Psoas muscle (tissue), 7 donors: ENCODE measurements at regions not wholly inside any gene's neighbourhood (a gene's known extent, or its start where the extent isn't known, plus 50 kb on each side); places are given as distances from the start of the nearest gene placed in this dataset.

Experiments
- ATAC-seq, 4 donors: fragments of 200-7000 bp; cut with Tn5 transposase; one replicate each; pipeline ENCODE4 v1.9.1; 2020; ENCODE audit warnings: moderate library complexity in 3 of 4, mild to moderate bottlenecking in 2 of 4
- DNase-seq, 2 donors: peaks; one replicate each; pipeline ENCODE4 v3.0.0-alpha.2; 2020
- H3K27ac ChIP-seq: fragments of 200-600 bp; one replicate; pipeline ENCODE4 v1.8.0; 2022
- H3K27me3 ChIP-seq, 3 donors: fragments of 200-600 bp in 1 of 3; one replicate each; pipeline versions ENCODE4 v1.6.1 to v1.8.0; 2013 to 2022; ENCODE audit warnings: low read length in 2 of 3, mild to moderate bottlenecking in 2 of 3, moderate library complexity in 1 of 3; ENCODE audit not compliant: insufficient read depth in 3 of 3
- H3K36me3 ChIP-seq, 2 donors: fragments of 200-600 bp in 1 of 2; one replicate each; pipeline versions ENCODE4 v1.6.1 to v1.8.0; 2013 to 2022; ENCODE audit warnings: low read depth in 1 of 2, mild to moderate bottlenecking in 1 of 2, moderate library complexity in 1 of 2; ENCODE audit not compliant: insufficient read depth in 1 of 2
- H3K4me1 ChIP-seq: fragments of 200-600 bp; one replicate; pipeline ENCODE4 v1.8.0; 2022
- H3K4me3 ChIP-seq: fragments of 200-600 bp; one replicate; pipeline ENCODE4 v1.8.0; 2022; ENCODE audit warnings: mild to moderate bottlenecking
- H3K9me3 ChIP-seq: fragments of 200-600 bp; one replicate; pipeline ENCODE4 v1.8.0; 2022
- CTCF ChIP-seq: fragments of 200-600 bp; IDR thresholded peaks from one replicate; pipeline ENCODE4 v1.8.0; 2022; ENCODE audit warnings: antibody characterized with exemption
- WGBS, 3 donors: extraction: QIAGEN DNeasy Blood & Tissue Kit; methylation state at CpG; one replicate each; pipeline versions ENCODE4 v1.1.6 to v1.1.7; 2013; 5-methylcytosine and 5-hydroxymethylcytosine counted together
- intact Hi-C, 2 donors: fragments of 100-400 bp; cut with DNase I; formaldehyde crosslinking; loops; one replicate each; pipeline versions ENCODE4 v1.11.0 to v1.14.2; 2022
- donor health status: healthy with polysubstance abuse.
- donor health status: DM: no; HTN: no; CAD: no; lungs with moderate emphysema.
- donor health status: Bipolar disorder and iron deficiency.
- donor health status: healthy.
- donor health status: DM: yes; HTN: yes; CAD: no.
- donor health status: DM: no; HTN: no; CAD: no.
- donor health status: DM: yes; HTN: yes; CAD: no.

GRCh38 chr3:110567029-110567428 lies 504.6 kb upstream of the NECTIN3 start:
- H3K36me3 ChIP-seq: no peaks in the 10 kb centered on the region
- intact Hi-C loops: no loop called here
- H3K27ac ChIP-seq: no peak overlapping the region
- H3K4me3 ChIP-seq: no peak overlapping the region
- no peaks in the 10 kb centered on the region for H3K4me1 ChIP-seq
- TF ChIP-seq CTCF: no peak
- H3K27me3 ChIP-seq: no peaks in the 10 kb centered on the region
- DNase-seq (no peak), ATAC-seq (no peak)
- no peaks in the 10 kb centered on the region for H3K9me3 ChIP-seq
- WGBS, 3 donors: 73 to 84% (median 78%) methylated on average over 2 of the region's 2 CpGs

- Histone ChIP-seq H3K27ac (no peak overlapping the region), H3K4me3 (no peak overlapping the region), H3K27me3 (no peaks in the 10 kb centered on the region), H3K4me1 (no peaks in the 10 kb centered on the region), H3K36me3 (no peaks in the 10 kb centered on the region), H3K9me3 (no peaks in the 10 kb centered on the region)
- no peak for TF ChIP-seq CTCF
- ATAC-seq: no peak
- intact Hi-C loops: no loop called here
- DNase-seq: no peak
- 23 to 38% (median 33%) methylated on average over 2 of the region's 2 CpGs for WGBS, 3 donors
Measured at GRCh38 chr3:110568246-110568645, 503.4 kb upstream of the NECTIN3 start.

GRCh38 chr3:110569073-110569472 lies 502.5 kb upstream of the NECTIN3 start:
- Histone ChIP-seq H3K27me3 (no peaks in the 10 kb centered on the region), H3K36me3 (no peaks in the 10 kb centered on the region), H3K27ac (no peak overlapping the region), H3K9me3 (no peaks in the 10 kb centered on the region), H3K4me3 (no peak overlapping the region), H3K4me1 (no peaks in the 10 kb centered on the region)
- intact Hi-C loops: no loop called here
- no peak for TF ChIP-seq CTCF
- ATAC-seq: no peak
- DNase-seq: no peak
- WGBS, 3 donors: 84 to 89% (median 86%) methylated on average over 2 of the region's 2 CpGs

- intact Hi-C loops: no loop called here
- no peak for DNase-seq
- TF ChIP-seq CTCF: no peak
- Histone ChIP-seq H3K4me1 (no peaks in the 10 kb centered on the region), H3K27me3 (no peaks in the 10 kb centered on the region), H3K27ac (no peak overlapping the region), H3K36me3 (no peaks in the 10 kb centered on the region), H3K9me3 (no peaks in the 10 kb centered on the region), H3K4me3 (no peak overlapping the region)
- no peak for ATAC-seq
- WGBS, 3 donors: 73 to 81% (median 77%) methylated on average over 3 of the region's 3 CpGs
Measured at GRCh38 chr3:110575702-110576101, 495.9 kb upstream of the NECTIN3 start.

GRCh38 chr3:110576960-110577359 lies 494.7 kb upstream of the NECTIN3 start:
- DNase-seq: no peak
- Histone ChIP-seq H3K36me3 (no peaks in the 10 kb centered on the region), H3K9me3 (no peaks in the 10 kb centered on the region), H3K4me3 (no peak overlapping the region), H3K4me1 (no peaks in the 10 kb centered on the region), H3K27ac (no peak overlapping the region), H3K27me3 (no peaks in the 10 kb centered on the region)
- no peak for TF ChIP-seq CTCF
- 41 to 43% (median 42%) methylated on average over 3 of the region's 3 CpGs for WGBS, 3 donors
- ATAC-seq: no peak
- intact Hi-C loops: no loop called here
